PC-9 (cell line): ENCODE measurements at regions not wholly inside any gene's neighbourhood (a gene's known extent, or its start where the extent isn't known, plus 50 kb on each side); places are given as distances from the start of the nearest gene placed in this dataset.

Source experiments
- BruUV-seq: library from RNA; stranded (reverse); fragments of 400-500 nt; replicated peaks from 2 replicates; lab custom pipeline; 2021; lab: Mats Ljungman, UMichigan
- CTCF ChIA-PET: fragments of 300-600 bp; sonication (Branson Sonifier 250); formaldehyde crosslinking; loops from one replicate; lab custom pipeline; 2022; ENCODE audit warnings: antibody characterized with exemption; lab: Charles Lee
- POLR2A ChIA-PET: fragments of 300-600 bp; sonication (Branson Sonifier 250); formaldehyde crosslinking; loops from one replicate; lab custom pipeline; 2022; ENCODE audit warnings: antibody characterized with exemption; ENCODE audit not compliant: unreplicated experiment; lab: Charles Lee
- DNase-seq, 2 experiments: peaks; one replicate each; pipeline versions ENCODE4 v3.0.0 to v3.0.0-alpha.2; 2015 to 2022; ENCODE audit warnings: mixed read lengths in 1 of 2
- H2AFZ ChIP-seq: fragments of 200-600 bp; sonication (generic); 2 replicates; pipeline ENCODE4 v1.8.1; 2017; ENCODE audit warnings: antibody characterized with exemption
- H3F3A ChIP-seq: fragments of 200-600 bp; sonication (generic); 2 replicates; pipeline ENCODE4 v1.8.1; 2017; ENCODE audit warnings: antibody characterized with exemption, mild to moderate bottlenecking, low read depth; ENCODE audit not compliant: insufficient read depth
- H3K27ac ChIP-seq: fragments of 200-600 bp; sonication (generic); 2 replicates; pipeline ENCODE4 v1.6.1; 2016; ENCODE audit warnings: mixed run types
- H3K27me3 ChIP-seq: fragments of 200-600 bp; sonication (generic); 2 replicates; pipeline ENCODE4 v1.6.1; 2016; ENCODE audit warnings: low read depth, mixed run types; ENCODE audit not compliant: insufficient read depth
- H3K36me3 ChIP-seq: fragments of 200-600 bp; sonication (generic); 2 replicates; pipeline ENCODE4 v1.6.1; 2016; ENCODE audit warnings: low read depth, mixed run types
- H3K4me1 ChIP-seq: fragments of 200-600 bp; sonication (generic); replicated peaks from 2 replicates; pipeline ENCODE4 v1.6.1; 2016; ENCODE audit warnings: mixed run types; ENCODE audit not compliant: insufficient read depth
- H3K4me2 ChIP-seq: fragments of 200-600 bp; sonication (generic); 2 replicates; pipeline ENCODE4 v1.6.1; 2017; ENCODE audit warnings: mixed run types
- H3K4me3 ChIP-seq: fragments of 200-600 bp; sonication (generic); 2 replicates; pipeline ENCODE4 v1.6.1; 2016; ENCODE audit warnings: mixed run types
- H3K79me2 ChIP-seq: fragments of 200-600 bp; sonication (generic); 2 replicates; pipeline ENCODE4 v1.6.1; 2017; ENCODE audit warnings: low read depth, mixed run types
- H3K9me2 ChIP-seq: fragments of 200-600 bp; sonication (generic); 2 replicates; pipeline ENCODE4 v1.8.1; 2017; ENCODE audit warnings: mild to moderate bottlenecking; ENCODE audit not compliant: insufficient read depth
- H3K9me3 ChIP-seq: fragments of 200-600 bp; sonication (generic); 2 replicates; pipeline ENCODE4 v1.8.1; 2016; ENCODE audit warnings: low read depth; ENCODE audit not compliant: insufficient read depth
- H4K20me1 ChIP-seq: fragments of 200-600 bp; sonication (generic); 2 replicates; pipeline ENCODE4 v1.8.1; 2017; ENCODE audit not compliant: insufficient read depth
- CTCF ChIP-seq: fragments of 200-600 bp; sonication (generic); conservative IDR thresholded peaks from 2 replicates; pipeline ENCODE4 v1.6.1; 2017; ENCODE audit warnings: mixed run types, antibody characterized with exemption, mild to moderate bottlenecking, moderate library complexity
- EZH2 ChIP-seq: fragments of 200-600 bp; sonication (generic); IDR thresholded peaks from 2 replicates; pipeline ENCODE4 v1.8.0; 2017; ENCODE audit warnings: antibody characterized with exemption, low read depth
- intact Hi-C: fragments of 100-400 bp; cut with micrococcal nuclease; formaldehyde crosslinking; loops from one replicate; pipeline ENCODE4 v1.10.0; 2022; ENCODE audit not compliant: unreplicated experiment

GRCh38 chr10:28963539-28964221 lies 286.4 kb downstream of the BAMBI start:
- DNase-seq: no peak
- no peak overlapping the region for H2AFZ ChIP-seq
- no peaks in the 10 kb centered on the region for H3K4me1 ChIP-seq
- no peaks in the 10 kb centered on the region for H3K79me2 ChIP-seq
- no peaks in the 10 kb centered on the region for H4K20me1 ChIP-seq
- H3K4me2 ChIP-seq: no peak overlapping the region
- no peak overlapping the region for H3K4me3 ChIP-seq
- H3K27ac ChIP-seq: no peak overlapping the region
- ChIA-PET CTCF (no interaction called here), POLR2A (no interaction called here)
- H3K36me3 ChIP-seq: no peaks in the 10 kb centered on the region
- no peaks in the 10 kb centered on the region for H3F3A ChIP-seq
- no peaks in the 10 kb centered on the region for H3K9me2 ChIP-seq
- intact Hi-C loops: no loop called here
- TF ChIP-seq EZH2 (no peak), CTCF (no peak)
- H3K9me3 ChIP-seq: no peaks in the 10 kb centered on the region
- no peaks in the 10 kb centered on the region for H3K27me3 ChIP-seq
- BruUV-seq: no TSS peak

GRCh38 chr10:28965937-28966336 lies 288.6 kb downstream of the BAMBI start:
- no peak overlapping the region for H3K27ac ChIP-seq
- ChIA-PET POLR2A (no interaction called here), CTCF (no interaction called here)
- no peaks in the 10 kb centered on the region for H3K36me3 ChIP-seq
- no peak overlapping the region for H2AFZ ChIP-seq
- H3K9me2 ChIP-seq: no peaks in the 10 kb centered on the region
- H4K20me1 ChIP-seq: no peaks in the 10 kb centered on the region
- no peaks in the 10 kb centered on the region for H3K79me2 ChIP-seq
- no peak overlapping the region for H3K4me2 ChIP-seq
- no peaks in the 10 kb centered on the region for H3K9me3 ChIP-seq
- no peak overlapping the region for H3K4me3 ChIP-seq
- no peak for DNase-seq
- H3K4me1 ChIP-seq: no peaks in the 10 kb centered on the region
- BruUV-seq: no TSS peak
- H3K27me3 ChIP-seq: no peaks in the 10 kb centered on the region
- no peaks in the 10 kb centered on the region for H3F3A ChIP-seq
- TF ChIP-seq CTCF (no peak), EZH2 (no peak)
- intact Hi-C loops: no loop called here

GRCh38 chr10:28967031-28967430 lies 289.7 kb downstream of the BAMBI start:
- intact Hi-C loops: no loop called here
- Histone ChIP-seq H3K79me2 (no peaks in the 10 kb centered on the region), H4K20me1 (no peaks in the 10 kb centered on the region), H3K4me3 (no peak overlapping the region), H3F3A (no peaks in the 10 kb centered on the region), H3K36me3 (no peaks in the 10 kb centered on the region), H3K9me3 (no peaks in the 10 kb centered on the region), H2AFZ (no peak overlapping the region), H3K4me1 (no peaks in the 10 kb centered on the region), H3K27ac (no peak overlapping the region), H3K27me3 (no peaks in the 10 kb centered on the region), H3K4me2 (no peak overlapping the region), H3K9me2 (no peaks in the 10 kb centered on the region)
- ChIA-PET CTCF (no interaction called here), POLR2A (no interaction called here)
- no TSS peak for BruUV-seq
- TF ChIP-seq EZH2: no peak
- no peak for DNase-seq

GRCh38 chr10:28969413-28969812 lies 292.1 kb downstream of the BAMBI start:
- Histone ChIP-seq H3K9me3 (no peaks in the 10 kb centered on the region), H3F3A (no peaks in the 10 kb centered on the region), H4K20me1 (no peaks in the 10 kb centered on the region), H3K4me1 (no peaks in the 10 kb centered on the region), H3K27me3 (no peaks in the 10 kb centered on the region), H3K4me3 (no peak overlapping the region), H3K9me2 (no peaks in the 10 kb centered on the region), H3K79me2 (no peaks in the 10 kb centered on the region), H3K4me2 (no peak overlapping the region), H2AFZ (no peak overlapping the region), H3K27ac (no peak overlapping the region), H3K36me3 (no peaks in the 10 kb centered on the region)
- ChIA-PET CTCF (no interaction called here), POLR2A (no interaction called here)
- no peak for DNase-seq
- TF ChIP-seq CTCF (no peak), EZH2 (no peak)
- no TSS peak for BruUV-seq
- intact Hi-C loops: no loop called here
